ENCODE measurements at regions not wholly inside any gene's neighbourhood (a gene's known extent, or its start where the extent isn't known, plus 50 kb on each side); places are given as distances from the start of the nearest gene placed in this dataset.

DNA sequence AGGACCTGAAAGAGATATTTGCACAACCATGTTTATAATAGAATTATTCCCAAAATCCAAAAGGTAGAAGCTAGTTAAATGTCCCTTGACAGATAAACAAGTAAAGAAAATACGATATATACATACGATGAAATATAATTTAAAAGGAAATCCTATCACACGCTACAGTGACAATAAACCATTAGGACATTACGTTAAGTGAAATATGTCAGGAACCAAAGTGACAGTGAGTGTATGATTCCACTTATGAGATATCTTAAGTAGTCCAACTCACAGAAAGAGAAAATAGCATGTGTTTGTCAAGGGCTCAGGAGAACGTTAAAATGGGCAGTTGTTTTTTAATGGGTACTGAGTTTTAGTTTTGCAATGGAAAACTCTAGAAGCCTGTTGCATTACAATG lies 212.7 kb upstream of the PMFBP1 start:
- TF ChIP-seq POLR2A (IDR thresholded peaks at IDR 0.05): no peak
- TF ChIP-seq, protein P1, sequence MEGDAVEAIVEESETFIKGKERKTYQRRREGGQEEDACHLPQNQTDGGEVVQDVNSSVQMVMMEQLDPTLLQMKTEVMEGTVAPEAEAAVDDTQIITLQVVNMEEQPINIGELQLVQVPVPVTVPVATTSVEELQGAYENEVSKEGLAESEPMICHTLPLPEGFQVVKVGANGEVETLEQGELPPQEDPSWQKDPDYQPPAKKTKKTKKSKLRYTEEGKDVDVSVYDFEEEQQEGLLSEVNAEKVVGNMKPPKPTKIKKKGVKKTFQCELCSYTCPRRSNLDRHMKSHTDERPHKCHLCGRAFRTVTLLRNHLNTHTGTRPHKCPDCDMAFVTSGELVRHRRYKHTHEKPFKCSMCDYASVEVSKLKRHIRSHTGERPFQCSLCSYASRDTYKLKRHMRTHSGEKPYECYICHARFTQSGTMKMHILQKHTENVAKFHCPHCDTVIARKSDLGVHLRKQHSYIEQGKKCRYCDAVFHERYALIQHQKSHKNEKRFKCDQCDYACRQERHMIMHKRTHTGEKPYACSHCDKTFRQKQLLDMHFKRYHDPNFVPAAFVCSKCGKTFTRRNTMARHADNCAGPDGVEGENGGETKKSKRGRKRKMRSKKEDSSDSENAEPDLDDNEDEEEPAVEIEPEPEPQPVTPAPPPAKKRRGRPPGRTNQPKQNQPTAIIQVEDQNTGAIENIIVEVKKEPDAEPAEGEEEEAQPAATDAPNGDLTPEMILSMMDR (IDR thresholded peaks at IDR 0.05): no peak

All from right lobe of liver (tissue), 4 donors.